Activated CD4-positive, alpha-beta memory T cell treated with anti-CD3 and anti-CD28 coated beads, Interleukin-2, amount 10 ng/mL, durations not matched to agents 7 days and 5 days (primary cell): ENCODE measurements at regions not wholly inside any gene's neighbourhood (a gene's known extent, or its start where the extent isn't known, plus 50 kb on each side); places are given as distances from the start of the nearest gene placed in this dataset.

Source experiments
- CTCF ChIA-PET: fragments of 350-600 bp; sonication (Branson Sonifier 250); formaldehyde crosslinking; loops from one replicate; lab custom pipeline; 2021; ENCODE audit warnings: antibody characterized with exemption, inconsistent platforms; lab: Charles Lee
- POLR2A ChIA-PET: fragments of 350-600 bp; sonication (Branson Sonifier 250); formaldehyde crosslinking; loops from one replicate; lab custom pipeline; 2021; ENCODE audit warnings: antibody characterized with exemption; lab: Charles Lee
- DNase-seq: peaks from one replicate; pipeline ENCODE4 v3.0.0-alpha.2; 2020
- H3K27ac Mint-ChIP-seq: one replicate; pipeline ENCODE4 v1.8.0; 2021; ENCODE audit warnings: mild to moderate bottlenecking, mixed read lengths
- H3K27me3 Mint-ChIP-seq: one replicate; pipeline ENCODE4 v1.8.0; 2021; ENCODE audit warnings: mixed read lengths
- H3K36me3 Mint-ChIP-seq: one replicate; pipeline ENCODE4 v1.8.0; 2021; ENCODE audit warnings: low read depth, mixed read lengths
- H3K4me1 Mint-ChIP-seq: one replicate; pipeline ENCODE4 v1.8.0; 2021; ENCODE audit warnings: mixed read lengths
- H3K4me3 Mint-ChIP-seq: one replicate; pipeline ENCODE4 v1.8.0; 2021; ENCODE audit warnings: mild to moderate bottlenecking, mixed read lengths
- H3K9me3 Mint-ChIP-seq: one replicate; pipeline ENCODE4 v1.8.0; 2021; ENCODE audit warnings: mixed read lengths

- ChIA-PET CTCF (no interaction called here), POLR2A (no interaction called here)
- H3K27ac Mint-ChIP-seq, result no peak overlapping the region
- H3K27me3 Mint-ChIP-seq, result peaks cover 8% of the 10 kb centered on the region
- no peaks in the 10 kb centered on the region for H3K36me3 Mint-ChIP-seq
- H3K9me3 Mint-ChIP-seq, result no peaks in the 10 kb centered on the region
- DNase-seq, result no peak
- H3K4me3 Mint-ChIP-seq, result no peak overlapping the region
- no peaks in the 10 kb centered on the region for H3K4me1 Mint-ChIP-seq
These were observed 134.4 kb downstream of the SLC16A9 start for GRCh38 chr10:59575269-59575668.

DNA sequence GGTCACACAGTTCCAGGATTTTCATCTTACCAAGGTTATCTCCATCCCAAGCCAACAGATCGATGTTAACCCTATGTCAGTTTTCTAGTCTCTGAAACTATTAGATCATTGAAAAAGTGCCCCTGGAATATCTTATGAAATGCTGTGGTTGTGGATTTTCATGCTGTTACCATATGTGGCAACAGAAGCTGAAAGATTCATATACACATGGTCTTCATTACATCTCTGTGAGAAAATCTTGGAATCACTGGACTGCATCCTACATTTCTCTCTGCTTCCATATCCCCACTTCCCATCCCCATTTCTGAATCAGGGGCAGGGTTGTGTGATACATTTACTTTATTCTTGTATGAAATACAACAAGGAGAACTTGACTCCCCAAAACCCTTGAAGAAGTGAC is 146.1 kb downstream of the SLC16A9 start:
- H3K9me3 Mint-ChIP-seq, result no peaks in the 10 kb centered on the region
- no peaks in the 10 kb centered on the region for H3K4me1 Mint-ChIP-seq
- ChIA-PET CTCF (no interaction called here), POLR2A (no interaction called here)
- H3K27me3 Mint-ChIP-seq, result no peaks in the 10 kb centered on the region
- H3K4me3 Mint-ChIP-seq, result no peak overlapping the region
- H3K36me3 Mint-ChIP-seq, result no peaks in the 10 kb centered on the region
- no peak for DNase-seq
- H3K27ac Mint-ChIP-seq, result no peak overlapping the region

DNA sequence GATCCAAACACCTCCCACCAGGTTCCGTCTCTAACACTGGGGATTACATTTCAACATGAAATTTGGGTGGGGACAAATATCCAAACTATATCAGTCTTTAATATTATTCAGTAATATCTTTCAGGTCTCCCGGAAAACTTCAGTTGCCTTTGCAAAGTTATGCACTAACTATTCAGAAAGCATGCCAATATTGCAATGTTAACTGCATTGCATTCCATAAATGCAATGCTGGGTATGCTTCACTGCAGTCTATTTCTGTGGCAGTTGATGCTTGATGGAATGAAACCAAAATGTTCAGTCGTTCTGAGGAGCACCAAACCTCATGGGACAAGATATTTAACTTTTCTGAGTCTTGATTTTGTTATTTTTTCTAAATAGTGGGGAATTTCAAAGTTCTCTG is 147.5 kb downstream of the SLC16A9 start:
- CTCF ChIA-PET, result no interaction called here
- Mint-ChIP-seq H3K27ac (no peak overlapping the region), H3K27me3 (no peaks in the 10 kb centered on the region), H3K4me3 (no peak overlapping the region), H3K36me3 (no peaks in the 10 kb centered on the region), H3K9me3 (no peaks in the 10 kb centered on the region), H3K4me1 (no peaks in the 10 kb centered on the region)
- POLR2A ChIA-PET, result no interaction called here
- DNase-seq, result no peak

DNA sequence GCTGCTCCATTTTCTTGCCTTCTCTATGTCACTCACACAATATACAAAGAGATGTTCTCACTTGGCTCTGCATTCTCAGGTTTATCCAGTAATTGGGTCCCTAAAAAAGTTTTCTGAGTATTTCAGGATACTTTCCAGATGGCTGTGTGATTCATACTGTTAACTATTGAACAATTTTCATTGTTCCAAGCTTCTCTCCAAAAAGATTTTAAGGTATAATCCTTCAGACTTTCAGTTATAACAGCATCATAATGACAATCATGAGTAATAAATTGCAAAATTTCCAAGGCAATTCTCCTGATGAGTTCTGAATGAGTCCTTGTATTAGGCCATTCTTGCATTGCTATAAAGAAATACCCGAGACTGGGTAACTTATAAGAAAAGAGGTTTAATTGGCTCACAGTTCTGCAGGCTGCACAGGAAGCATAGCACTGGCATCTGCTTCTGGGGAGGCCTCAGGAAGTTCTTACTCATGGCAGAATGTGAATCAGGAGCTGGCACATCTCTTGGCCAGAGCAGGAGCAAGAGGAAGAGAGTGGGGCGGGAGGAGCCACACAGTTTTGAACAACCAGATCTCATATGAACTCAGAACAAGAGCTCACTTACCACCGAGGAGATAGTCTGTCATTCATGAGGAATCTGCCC is 148.1 kb downstream of the SLC16A9 start:
- Mint-ChIP-seq H3K27me3 (no peaks in the 10 kb centered on the region), H3K4me3 (no peak overlapping the region), H3K4me1 (no peaks in the 10 kb centered on the region), H3K9me3 (no peaks in the 10 kb centered on the region), H3K36me3 (no peaks in the 10 kb centered on the region), H3K27ac (no peak overlapping the region)
- no peak for DNase-seq
- ChIA-PET CTCF (no interaction called here), POLR2A (no interaction called here)

DNA sequence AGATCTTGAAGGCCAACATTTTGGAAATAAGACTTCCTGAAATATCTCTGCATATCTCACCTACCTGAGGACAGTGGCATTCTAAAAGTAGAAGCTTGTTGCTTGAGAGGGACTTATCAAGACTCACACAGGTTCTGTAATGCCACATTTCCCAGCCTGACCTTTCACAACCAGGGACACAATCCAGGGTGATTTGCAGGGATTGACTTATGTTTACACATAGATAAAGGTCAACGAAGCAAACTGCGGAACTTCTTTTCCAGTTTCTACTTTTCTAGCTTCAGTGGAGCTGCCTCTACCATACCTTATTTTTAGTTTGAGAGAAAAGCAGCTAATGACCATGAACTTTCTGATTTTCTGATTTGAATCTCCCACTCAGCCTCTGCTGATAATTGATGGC is 148.7 kb downstream of the SLC16A9 start:
- CTCF ChIA-PET, result no interaction called here

DNA sequence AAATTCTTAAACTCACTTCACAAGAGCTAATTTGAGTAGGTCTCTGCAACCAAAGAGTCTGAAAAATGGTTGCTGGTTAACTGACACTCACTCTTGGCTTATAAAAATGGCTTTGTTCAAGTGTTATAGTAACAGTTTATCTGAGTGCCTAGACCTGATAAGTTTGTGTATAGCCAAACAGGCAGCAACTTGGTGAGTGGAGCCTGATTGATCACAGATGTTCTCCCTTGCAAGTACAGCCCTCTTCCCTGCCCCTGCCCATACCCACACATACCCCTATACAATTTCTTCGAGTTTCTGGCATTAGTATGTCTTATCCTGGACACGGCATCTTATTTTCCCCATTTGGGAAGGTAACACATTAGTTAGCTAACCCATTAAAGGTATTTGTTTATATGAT is 149.5 kb downstream of the SLC16A9 start:
- POLR2A ChIA-PET, result no interaction called here
- no peak overlapping the region for H3K4me3 Mint-ChIP-seq
- H3K27ac Mint-ChIP-seq, result no peak overlapping the region
- no peak for DNase-seq
- no peaks in the 10 kb centered on the region for H3K9me3 Mint-ChIP-seq
- H3K27me3 Mint-ChIP-seq, result no peaks in the 10 kb centered on the region
- CTCF ChIA-PET, result no interaction called here
- no peaks in the 10 kb centered on the region for H3K4me1 Mint-ChIP-seq
- no peaks in the 10 kb centered on the region for H3K36me3 Mint-ChIP-seq

More for the DNA sequence above, 148.7 kb downstream of the SLC16A9 start:
- Mint-ChIP-seq H3K4me3 (no peak overlapping the region), H3K27me3 (no peaks in the 10 kb centered on the region), H3K4me1 (no peaks in the 10 kb centered on the region), H3K9me3 (no peaks in the 10 kb centered on the region), H3K36me3 (no peaks in the 10 kb centered on the region), H3K27ac (no peak overlapping the region)
- POLR2A ChIA-PET, result no interaction called here
- no peak for DNase-seq

DNA sequence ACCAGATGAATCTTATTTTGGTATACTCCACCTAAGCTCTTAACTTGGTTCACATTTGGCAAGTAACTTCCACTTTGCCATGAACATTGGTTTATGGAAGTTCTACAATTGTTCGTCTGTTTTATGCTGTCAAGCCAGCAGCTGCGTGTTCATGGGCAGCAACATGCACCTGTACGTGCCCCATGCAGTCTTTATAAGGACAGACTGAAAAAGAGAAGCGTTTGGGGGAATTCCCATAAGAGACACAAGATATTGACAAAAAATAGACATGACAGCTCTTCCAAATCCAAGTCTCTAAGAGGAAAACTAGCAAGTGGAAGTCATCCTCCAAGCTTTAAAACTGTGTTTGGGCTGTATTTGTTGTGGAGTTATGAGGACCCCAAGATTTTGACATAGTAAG is 151.6 kb downstream of the SLC16A9 start:
- DNase-seq, result no peak
- Mint-ChIP-seq H3K4me1 (no peaks in the 10 kb centered on the region), H3K9me3 (no peaks in the 10 kb centered on the region), H3K4me3 (no peak overlapping the region), H3K36me3 (no peaks in the 10 kb centered on the region), H3K27me3 (no peaks in the 10 kb centered on the region), H3K27ac (no peak overlapping the region)
- POLR2A ChIA-PET, result no interaction called here
- CTCF ChIA-PET, result no interaction called here

- H3K27me3 Mint-ChIP-seq, result no peaks in the 10 kb centered on the region
- ChIA-PET CTCF (no interaction called here), POLR2A (no interaction called here)
- DNase-seq, result no peak
- H3K27ac Mint-ChIP-seq, result no peak overlapping the region
- H3K36me3 Mint-ChIP-seq, result no peaks in the 10 kb centered on the region
- no peaks in the 10 kb centered on the region for H3K9me3 Mint-ChIP-seq
- no peak overlapping the region for H3K4me3 Mint-ChIP-seq
- no peaks in the 10 kb centered on the region for H3K4me1 Mint-ChIP-seq
These were observed 152.0 kb downstream of the SLC16A9 start for GRCh38 chr10:59557642-59558041.

DNA sequence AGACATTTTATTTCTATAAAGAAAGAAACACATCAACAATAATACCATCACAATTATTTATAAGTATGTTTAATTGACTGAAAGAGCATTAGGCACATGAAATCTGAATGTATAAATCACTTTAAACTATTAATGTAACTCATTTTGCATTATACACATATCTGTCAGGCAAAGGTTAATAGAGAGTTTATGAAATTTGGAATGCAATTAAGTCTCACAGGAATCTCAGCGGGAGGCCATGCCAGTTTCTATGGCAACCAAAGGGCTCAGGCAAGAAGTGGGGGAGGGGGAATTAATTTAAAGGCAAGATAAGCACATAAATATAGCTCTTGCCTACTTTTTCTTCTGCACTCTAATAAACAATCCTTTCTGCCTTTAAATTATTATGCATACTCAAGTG is 152.6 kb downstream of the SLC16A9 start:
- ChIA-PET POLR2A (no interaction called here), CTCF (no interaction called here)
- Mint-ChIP-seq H3K9me3 (no peaks in the 10 kb centered on the region), H3K36me3 (no peaks in the 10 kb centered on the region), H3K4me1 (no peaks in the 10 kb centered on the region), H3K27me3 (no peaks in the 10 kb centered on the region), H3K4me3 (no peak overlapping the region), H3K27ac (no peak overlapping the region)
- no peak for DNase-seq

DNA sequence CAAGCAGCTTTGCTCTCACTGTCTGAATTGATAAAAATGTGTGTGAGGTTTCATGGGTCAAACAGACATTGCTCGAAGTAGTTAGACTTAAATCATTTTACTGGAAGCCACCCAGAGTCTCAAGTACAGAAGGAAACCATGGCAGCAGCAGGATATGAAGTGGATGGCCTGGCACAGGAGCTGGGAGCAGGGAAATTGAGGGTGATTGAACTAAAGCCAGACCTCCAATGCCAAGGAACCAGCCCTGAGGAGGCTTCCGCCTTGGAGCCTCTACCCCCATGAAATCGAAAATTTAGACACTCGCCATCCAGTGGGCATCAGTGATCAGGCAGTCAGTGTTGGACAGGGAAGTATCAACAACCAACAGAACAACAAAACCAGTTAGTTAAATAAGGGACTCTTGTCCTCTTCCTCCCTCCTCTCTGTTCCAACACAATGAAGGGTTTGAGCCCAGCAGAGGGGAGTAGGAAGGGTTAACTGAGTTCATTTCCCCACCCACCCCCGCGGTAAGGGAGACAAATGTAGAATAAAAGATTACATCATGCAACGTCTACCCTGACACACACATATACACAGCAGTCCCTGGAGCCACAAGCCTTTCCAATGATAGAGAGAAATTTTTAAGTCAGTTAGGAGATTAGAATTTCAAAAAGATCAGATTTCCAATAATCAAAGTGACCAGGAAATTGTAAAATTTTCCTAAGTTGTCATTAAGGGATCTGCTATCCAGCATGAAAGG is 156.3 kb downstream of the SLC16A9 start:
- CTCF ChIA-PET, result no interaction called here
- Mint-ChIP-seq H3K4me1 (no peaks in the 10 kb centered on the region), H3K36me3 (no peaks in the 10 kb centered on the region), H3K27ac (no peak overlapping the region), H3K4me3 (no peak overlapping the region), H3K27me3 (no peaks in the 10 kb centered on the region), H3K9me3 (no peaks in the 10 kb centered on the region)
- POLR2A ChIA-PET, result no interaction called here
- DNase-seq, result no peak

DNA sequence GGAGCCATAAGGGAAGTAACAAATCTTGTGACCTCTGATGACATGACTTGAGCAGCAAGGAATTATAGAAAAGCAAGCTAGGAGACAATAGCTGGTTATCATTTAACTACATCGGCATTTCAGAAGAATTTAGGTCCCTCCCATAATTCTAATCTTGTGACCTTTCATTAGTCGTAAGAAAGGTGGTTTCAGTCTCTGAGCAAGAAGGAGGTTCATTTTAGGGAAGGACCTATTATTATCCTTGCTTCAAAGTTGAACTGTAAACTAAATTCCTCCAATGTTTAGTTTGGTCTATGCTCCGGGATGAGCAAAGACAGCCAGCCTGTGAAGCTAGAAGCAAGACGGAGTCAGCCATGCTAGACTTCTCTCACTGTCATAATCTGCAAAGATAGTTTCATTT is 159.6 kb downstream of the SLC16A9 start:
- CTCF ChIA-PET, result no interaction called here

GRCh38 chr10:59538623-59539022 is 171.0 kb downstream of the SLC16A9 start:
- no peak overlapping the region for H3K4me3 Mint-ChIP-seq
- H3K27ac Mint-ChIP-seq, result no peak overlapping the region
- DNase-seq, result no peak
- H3K27me3 Mint-ChIP-seq, result no peaks in the 10 kb centered on the region
- no peaks in the 10 kb centered on the region for H3K9me3 Mint-ChIP-seq
- ChIA-PET CTCF (no interaction called here), POLR2A (no interaction called here)
- no peaks in the 10 kb centered on the region for H3K36me3 Mint-ChIP-seq
- no peaks in the 10 kb centered on the region for H3K4me1 Mint-ChIP-seq

More for the DNA sequence above, 159.6 kb downstream of the SLC16A9 start:
- H3K9me3 Mint-ChIP-seq, result no peaks in the 10 kb centered on the region
- no peak for DNase-seq
- no peak overlapping the region for H3K4me3 Mint-ChIP-seq
- no peaks in the 10 kb centered on the region for H3K36me3 Mint-ChIP-seq
- no peak overlapping the region for H3K27ac Mint-ChIP-seq
- H3K4me1 Mint-ChIP-seq, result no peaks in the 10 kb centered on the region
- no peaks in the 10 kb centered on the region for H3K27me3 Mint-ChIP-seq
- POLR2A ChIA-PET, result no interaction called here

GRCh38 chr10:59537501-59537900 is 172.1 kb downstream of the SLC16A9 start:
- H3K4me3 Mint-ChIP-seq, result no peak overlapping the region
- no peaks in the 10 kb centered on the region for H3K4me1 Mint-ChIP-seq
- H3K27me3 Mint-ChIP-seq, result no peaks in the 10 kb centered on the region
- CTCF ChIA-PET, result no interaction called here
- no peaks in the 10 kb centered on the region for H3K9me3 Mint-ChIP-seq
- DNase-seq, result no peak
- H3K36me3 Mint-ChIP-seq, result no peaks in the 10 kb centered on the region
- no peak overlapping the region for H3K27ac Mint-ChIP-seq
- POLR2A ChIA-PET, result no interaction called here
